GM21526 (cell line): ENCODE measurements at regions not wholly inside any gene's neighbourhood (a gene's known extent, or its start where the extent isn't known, plus 50 kb on each side); places are given as distances from the start of the nearest gene placed in this dataset.

Experiments
- ATAC-seq: cut with Tn5 transposase; IDR thresholded peaks from one replicate; pipeline ENCODE4 v1.9.1; 2021; ENCODE audit warnings: moderate library complexity; ENCODE audit not compliant: unreplicated experiment, low FRiP score

GRCh38 chr1:218847089-218847768, 326.4 kb upstream of the LYPLAL1 start:
- ATAC-seq = no peak

GRCh38 chr1:218848009-218848408, 325.7 kb upstream of the LYPLAL1 start:
- no peak for ATAC-seq

- no peak for ATAC-seq
Observed at GRCh38 chr1:218850367-218850766, 323.3 kb upstream of the LYPLAL1 start.

GRCh38 chr1:218851586-218851985, 322.1 kb upstream of the LYPLAL1 start:
- no peak for ATAC-seq

GRCh38 chr1:218852527-218852926, 321.2 kb upstream of the LYPLAL1 start:
- ATAC-seq = no peak

GRCh38 chr1:218863987-218864386, 309.7 kb upstream of the LYPLAL1 start:
- ATAC-seq = no peak

GRCh38 chr1:218865591-218865990, 308.1 kb upstream of the LYPLAL1 start:
- no peak for ATAC-seq

- no peak for ATAC-seq
Observed at GRCh38 chr1:218866507-218866906, 307.2 kb upstream of the LYPLAL1 start.

- no peak for ATAC-seq
Observed at GRCh38 chr1:218867066-218867465, 306.6 kb upstream of the LYPLAL1 start.

- ATAC-seq = no peak
Observed at GRCh38 chr1:218867941-218868626, 305.6 kb upstream of the LYPLAL1 start.

- ATAC-seq = no peak
Observed at GRCh38 chr1:218869276-218869675, 304.4 kb upstream of the LYPLAL1 start.

GRCh38 chr1:218872026-218872425, 301.7 kb upstream of the LYPLAL1 start:
- no peak for ATAC-seq

- no peak for ATAC-seq
Observed at GRCh38 chr1:218872928-218873327, 300.8 kb upstream of the LYPLAL1 start.

GRCh38 chr1:218874313-218874712, 299.4 kb upstream of the LYPLAL1 start:
- ATAC-seq = no peak

- no peak for ATAC-seq
Observed at GRCh38 chr1:218874801-218875400, 298.8 kb upstream of the LYPLAL1 start.

GRCh38 chr1:218878369-218878768, 295.3 kb upstream of the LYPLAL1 start:
- no peak for ATAC-seq

- ATAC-seq = no peak
Observed at GRCh38 chr1:218880484-218881060, 293.1 kb upstream of the LYPLAL1 start.

GRCh38 chr1:218882454-218882853, 291.2 kb upstream of the LYPLAL1 start:
- ATAC-seq = no peak

- no peak for ATAC-seq
Observed at GRCh38 chr1:218886101-218886871, 287.4 kb upstream of the LYPLAL1 start.

GRCh38 chr1:218887141-218887925, 286.3 kb upstream of the LYPLAL1 start:
- ATAC-seq = no peak
